ENCODE measurements at regions not wholly inside any gene's neighbourhood (a gene's known extent, or its start where the extent isn't known, plus 50 kb on each side); places are given as distances from the start of the nearest gene placed in this dataset.

- TF ChIP-seq MLX (CRISPR knock-in tag; IDR thresholded peaks at IDR 0.05) (no peak), ZNF423 (CRISPR knock-in tag; IDR thresholded peaks at IDR 0.05) (no peak)
These were observed 1994.2 kb upstream of the PCDH20 start (continued) for GRCh38 chr13:63409791-63410351.

GRCh38 chr13:63408331-63409189 lies 1992.9 kb upstream of the PCDH20 start:
- ATAC-seq (peak; percentile 67), DNase-seq (ENCODE audit: low spot score) (no peak)
- no peak overlapping the region for H3K27ac Mint-ChIP-seq
- no peaks in the 10 kb centered on the region for H3K27me3 Mint-ChIP-seq (ENCODE audit: low read depth)
- H3K9me3 Mint-ChIP-seq, result peaks cover 16% of the 10 kb centered on the region
- H3K4me3 Mint-ChIP-seq, result no peak overlapping the region
- TF ChIP-seq TEAD4 (CRISPR knock-in tag; IDR thresholded peaks at IDR 0.05) (no peak), ZNF512 (CRISPR knock-in tag; IDR thresholded peaks at IDR 0.05; ENCODE audit: borderline replicate concordance) (no peak), ZNF671 (CRISPR knock-in tag; IDR thresholded peaks at IDR 0.05) (no peak), AR (CRISPR knock-in tag; IDR thresholded peaks at IDR 0.05) (no peak), AFF4 (CRISPR knock-in tag; IDR thresholded peaks at IDR 0.05; ENCODE audit: borderline replicate concordance) (no peak), GRHL2 (CRISPR knock-in tag; IDR thresholded peaks at IDR 0.05; ENCODE audit: insufficient replicate concordance, severe bottlenecking) (no peak), NR1H2 (CRISPR knock-in tag; IDR thresholded peaks at IDR 0.05) (no peak), KAT7 (CRISPR knock-in tag; IDR thresholded peaks at IDR 0.05; ENCODE audit: borderline replicate concordance) (no peak), MLX (CRISPR knock-in tag; IDR thresholded peaks at IDR 0.05) (no peak), CTCF (IDR thresholded peaks at IDR 0.05) (no peak)
- CTCF ChIA-PET, result no interaction called here
- POLR2A ChIA-PET, result no interaction called here
- H3K36me3 Mint-ChIP-seq, result peaks cover 13% of the 10 kb centered on the region
- H3K4me1 Mint-ChIP-seq, result peaks cover 23% of the 10 kb centered on the region
